H1 (cell line): ENCODE measurements at regions not wholly inside any gene's neighbourhood (a gene's known extent, or its start where the extent isn't known, plus 50 kb on each side); places are given as distances from the start of the nearest gene placed in this dataset.

Experiments used
- CTCF ChIA-PET: fragments of 300-600 bp; sonication (Branson Sonifier 250); formaldehyde crosslinking; loops from one replicate; lab custom pipeline; 2021; ENCODE audit not compliant: partially characterized antibody; lab: Charles Lee
- POLR2A ChIA-PET: fragments of 300-600 bp; sonication (Branson Sonifier 250); formaldehyde crosslinking; loops from one replicate; lab custom pipeline; 2021; ENCODE audit warnings: inconsistent platforms; ENCODE audit not compliant: partially characterized antibody; lab: Charles Lee
- DNase-seq, 2 experiments: peaks; one replicate each; pipeline versions ENCODE4 v3.0.0 to v3.0.0-alpha.2; 2010 to 2022; ENCODE audit warnings: low spot score in 2 of 2, low read depth in 1 of 2, mixed read lengths in 1 of 2
- FAIRE-seq: peaks from 2 replicates; lab custom pipeline; 2011; peaks lifted over from hg19 to GRCh38; lab: Jason Lieb, UNC
- H2AFZ ChIP-seq: 2 replicates; pipeline ENCODE4 v1.8.1; 2012; ENCODE audit warnings: low read length, inconsistent platforms
- H2AK5ac ChIP-seq: 2 replicates; pipeline ENCODE4 v1.6.1; 2013; ENCODE audit warnings: low read depth, low read length
- H2BK120ac ChIP-seq: replicated peaks from 2 replicates; pipeline ENCODE3; 2013; ENCODE audit warnings: low read depth, low read length, inconsistent platforms
- H2BK12ac ChIP-seq: 2 replicates; pipeline ENCODE4 v1.6.1; 2013; ENCODE audit warnings: low read depth, low read length
- H2BK15ac ChIP-seq: 2 replicates; pipeline ENCODE4 v1.6.1; 2013; ENCODE audit warnings: low read length
- H2BK20ac ChIP-seq: 2 replicates; pipeline ENCODE4 v1.6.1; 2013; ENCODE audit warnings: low read length
- H2BK5ac ChIP-seq: 2 replicates; pipeline ENCODE4 v1.6.1; 2013; ENCODE audit warnings: low read depth, low read length
- H3K14ac ChIP-seq: 2 replicates; pipeline ENCODE4 v1.6.1; 2013; ENCODE audit warnings: inconsistent platforms; ENCODE audit not compliant: insufficient read length
- H3K18ac ChIP-seq: 2 replicates; pipeline ENCODE4 v1.6.1; 2013; ENCODE audit warnings: low read length; ENCODE audit errors: extremely low read depth
- H3K23ac ChIP-seq: 2 replicates; pipeline ENCODE4 v1.6.1; 2013; ENCODE audit warnings: inconsistent platforms; ENCODE audit not compliant: insufficient read length
- H3K23me2 ChIP-seq: 2 replicates; pipeline ENCODE4 v1.6.1; 2013; ENCODE audit warnings: low read depth, low read length
- H3K27ac ChIP-seq: 2 replicates; pipeline ENCODE4 v1.6.1; 2011; ENCODE audit warnings: low read depth, low read length, inconsistent platforms
- H3K27me3 ChIP-seq, 4 experiments: replicated peaks in 1 of 4; 1 replicate in 1 of 4; 2 replicates in 3 of 4; pipeline versions ENCODE4 v1.6.1 to v1.8.1; 2011 to 2013; ENCODE audit warnings: low read length in 3 of 4, mild to moderate bottlenecking in 3 of 4, inconsistent platforms in 2 of 4, mixed read lengths in 2 of 4, moderate library complexity in 1 of 4; ENCODE audit not compliant: control insufficient read depth in 3 of 4, insufficient read depth in 3 of 4; ENCODE audit errors: extremely low read depth in 1 of 4
- H3K36me3 ChIP-seq, 4 experiments: 2 replicates each; pipeline versions ENCODE4 v1.6.1 to v1.8.1; 2011 to 2013; ENCODE audit warnings: mild to moderate bottlenecking in 4 of 4, low read length in 3 of 4, moderate library complexity in 2 of 4, control low read depth in 1 of 4, inconsistent platforms in 1 of 4; ENCODE audit not compliant: insufficient read depth in 4 of 4, control insufficient read depth in 2 of 4
- H3K4ac ChIP-seq: replicated peaks from 2 replicates; pipeline ENCODE3; 2013; ENCODE audit warnings: low read length, low read depth, mixed read lengths, inconsistent platforms; ENCODE audit not compliant: insufficient read length
- H3K4me1 ChIP-seq, 4 experiments: replicated peaks in 1 of 4; 1 replicate in 1 of 4; 2 replicates in 3 of 4; pipeline versions ENCODE4 v1.6.1 to v1.8.1; 2011 to 2013; ENCODE audit warnings: low read length in 3 of 4, inconsistent platforms in 2 of 4, mixed read lengths in 1 of 4; ENCODE audit not compliant: insufficient read depth in 4 of 4, control insufficient read depth in 3 of 4
- H3K4me2 ChIP-seq, 2 experiments: 2 replicates each; pipeline versions ENCODE4 v1.6.1 to v1.8.1; 2011 to 2013; ENCODE audit warnings: low read depth in 2 of 2, low read length in 2 of 2, control low read depth in 1 of 2, inconsistent platforms in 1 of 2, mild to moderate bottlenecking in 1 of 2; ENCODE audit not compliant: insufficient read depth in 1 of 2
- H3K4me3 ChIP-seq, 4 experiments: fragments of 200-600, 300-600 bp in 1 of 4; sonication (generic), shearing (Covaris generic), sonication (Bioruptor Twin) in 1 of 4; 2 replicates each; pipeline versions ENCODE4 v1.5.1 to v1.8.1; 2011 to 2016; ENCODE audit warnings: low read length in 4 of 4, low read depth in 3 of 4, control low read depth in 2 of 4, inconsistent platforms in 2 of 4, mild to moderate bottlenecking in 2 of 4, mixed read lengths in 1 of 4, moderate library complexity in 1 of 4; ENCODE audit not compliant: insufficient read depth in 2 of 4; ENCODE audit errors: extremely low read depth in 1 of 4
- H3K56ac ChIP-seq: replicated peaks from 2 replicates; pipeline ENCODE3; 2013; ENCODE audit warnings: low read depth, mild to moderate bottlenecking, mixed read lengths, low read length, inconsistent platforms; ENCODE audit not compliant: insufficient read length
- H3K79me1 ChIP-seq: 2 replicates; pipeline ENCODE4 v1.6.1; 2013; ENCODE audit warnings: low read depth, low read length, control low read depth
- H3K79me2 ChIP-seq, 2 experiments: 2 replicates each; pipeline versions ENCODE4 v1.6.1 to v1.8.1; 2012 to 2013; ENCODE audit warnings: low read length in 2 of 2, mild to moderate bottlenecking in 2 of 2, inconsistent platforms in 1 of 2; ENCODE audit not compliant: insufficient read depth in 2 of 2, control insufficient read depth in 1 of 2
- H3K9ac ChIP-seq, 4 experiments: replicated peaks in 1 of 4; 1 replicate in 1 of 4; 2 replicates in 3 of 4; pipeline versions ENCODE4 v1.6.1 to v1.8.1; 2011 to 2013; ENCODE audit warnings: low read depth in 3 of 4, low read length in 3 of 4, control low read depth in 2 of 4, mild to moderate bottlenecking in 2 of 4, moderate library complexity in 2 of 4, inconsistent platforms in 1 of 4; ENCODE audit errors: extremely low read depth in 1 of 4
- H3K9me3 ChIP-seq, 2 experiments: 2 replicates each; pipeline versions ENCODE4 v1.6.1 to v1.8.1; 2012 to 2013; ENCODE audit warnings: mild to moderate bottlenecking in 2 of 2, moderate library complexity in 2 of 2, control low read depth in 1 of 2, inconsistent platforms in 1 of 2, low read depth in 1 of 2, low read length in 1 of 2, mixed read lengths in 1 of 2; ENCODE audit not compliant: insufficient read depth in 2 of 2
- H4K20me1 ChIP-seq, 2 experiments: replicated peaks in 1 of 2; 2 replicates each; pipeline versions ENCODE3 to v1.8.1; 2011 to 2013; ENCODE audit warnings: inconsistent platforms in 2 of 2, low read length in 2 of 2, mild to moderate bottlenecking in 1 of 2; ENCODE audit not compliant: insufficient read depth in 2 of 2, control insufficient read depth in 1 of 2
- H4K5ac ChIP-seq: 2 replicates; pipeline ENCODE4 v1.6.1; 2013; ENCODE audit warnings: low read length, low read depth, mixed read lengths, inconsistent platforms; ENCODE audit not compliant: insufficient read length
- H4K8ac ChIP-seq: 2 replicates; pipeline ENCODE4 v1.8.0; 2013; ENCODE audit warnings: mild to moderate bottlenecking, moderate library complexity, low read length, inconsistent platforms; ENCODE audit not compliant: insufficient read depth; ENCODE audit errors: extremely low read depth
- H4K91ac ChIP-seq: replicated peaks from 2 replicates; pipeline ENCODE3; 2013; ENCODE audit warnings: low read length, mixed read lengths, inconsistent platforms; ENCODE audit not compliant: insufficient read length
- BACH1 ChIP-seq: IDR thresholded peaks from 2 replicates; pipeline ENCODE4 v1.6.1; 2012; ENCODE audit warnings: low read length, improper control_type of control experiment
- CEBPB ChIP-seq: IDR thresholded peaks from 2 replicates; pipeline ENCODE4 v1.6.1; 2012; ENCODE audit warnings: low read depth, low read length
- CHD2 ChIP-seq: IDR thresholded peaks from 2 replicates; pipeline ENCODE4 v1.6.1; 2012; ENCODE audit warnings: low read length, improper control_type of control experiment
- FOSL1 ChIP-seq: IDR thresholded peaks from 2 replicates; pipeline ENCODE4 v1.6.1; 2011; ENCODE audit warnings: mild to moderate bottlenecking, low read depth, low read length, moderate library complexity; ENCODE audit not compliant: insufficient read depth
- GTF2F1 ChIP-seq: IDR thresholded peaks from 2 replicates; pipeline ENCODE4 v1.6.1; 2012; ENCODE audit warnings: low read depth, low read length, improper control_type of control experiment, borderline replicate concordance
- KDM4A ChIP-seq: IDR thresholded peaks from one replicate; pipeline ENCODE4 v1.7.1; 2012; ENCODE audit warnings: low read depth, mild to moderate bottlenecking, moderate library complexity, low read length, inconsistent platforms; ENCODE audit not compliant: severe bottlenecking
- RAD21 ChIP-seq, 2 experiments: IDR thresholded peaks in 1 of 2; conservative IDR thresholded peaks in 1 of 2; 2 replicates each; pipeline ENCODE4 v1.6.1; 2011; ENCODE audit warnings: low read depth in 2 of 2, low read length in 2 of 2, improper control_type of control experiment in 1 of 2, inconsistent platforms in 1 of 2, mild to moderate bottlenecking in 1 of 2, moderate library complexity in 1 of 2
- SUZ12 ChIP-seq: fragments of 200-600 bp; sonication (generic); IDR thresholded peaks from 2 replicates; pipeline ENCODE4 v1.6.1; 2012; ENCODE audit warnings: mild to moderate bottlenecking, inconsistent platforms, low read length, moderate library complexity, mixed read lengths
- TBP ChIP-seq: IDR thresholded peaks from 2 replicates; pipeline ENCODE4 v1.6.1; 2011; ENCODE audit warnings: low read depth, low read length, improper control_type of control experiment
- YY1 ChIP-seq: IDR thresholded peaks from 2 replicates; pipeline ENCODE4 v1.6.1; 2011; ENCODE audit warnings: low read depth, mild to moderate bottlenecking, low read length
- ZNF274 ChIP-seq: IDR thresholded peaks from 2 replicates; pipeline ENCODE4 v1.7.0; 2012; ENCODE audit warnings: low read length, borderline replicate concordance; ENCODE audit errors: extremely low read depth
- WGBS, 2 experiments: shearing (Covaris generic) in 1 of 2; methylation state at CpG; one replicate each; pipeline versions ENCODE4 v1.1.6 to v1.1.7; 2013 to 2015; ENCODE audit warnings: low lambda C conversion rate in 2 of 2, mixed read lengths in 2 of 2, inconsistent platforms in 1 of 2, low coverage in 1 of 2, missing lambda C conversion rate in 1 of 2; ENCODE audit not compliant: insufficient replicate concordance in 2 of 2, insufficient coverage in 1 of 2, insufficient read length in 1 of 2; ENCODE audit errors: extremely low coverage in 1 of 2, missing lambda C conversion rate in 1 of 2; 5-methylcytosine and 5-hydroxymethylcytosine counted together

DNA sequence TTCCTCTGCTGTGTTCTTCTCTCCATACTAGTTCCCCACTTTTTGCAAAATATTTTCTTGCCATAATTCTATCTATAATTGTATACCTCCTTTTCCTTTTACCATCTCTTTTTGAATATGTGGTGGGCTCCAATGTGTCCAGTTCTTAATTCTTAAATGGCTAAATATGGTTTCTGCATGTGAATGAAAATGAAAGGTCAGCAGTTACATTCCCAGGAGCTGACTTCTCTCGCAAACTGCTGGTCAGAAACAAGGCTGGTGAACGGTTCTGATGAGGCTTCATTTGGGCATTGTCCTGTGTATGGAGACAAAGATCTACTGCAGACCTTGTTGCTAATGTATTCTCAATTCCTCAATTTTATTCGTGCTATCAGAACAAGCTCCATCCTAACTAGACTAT is 309.2 kb downstream of the SNX13 start:
- H3K4me3 ChIP-seq, result no peak overlapping the region
- ChIA-PET CTCF (interaction anchor here (0.7 to 3.5 kb wide), 2 partner anchors 11 to 1125 kb away, joined by 3 to 26 read pairs; no protein-coding TSS in a partner anchor), POLR2A (no interaction called here)
- H3K4ac ChIP-seq, result no peak overlapping the region
- no peak overlapping the region for H2AFZ ChIP-seq
- no peak overlapping the region for H2BK15ac ChIP-seq
- WGBS, 2 experiments, result 92% methylated on average over 3 of the region's 3 CpGs; no CpG with 5 or more reads in 1 of the 2 experiments
- H4K8ac ChIP-seq, result no peak overlapping the region
- no peak overlapping the region for H2AK5ac ChIP-seq
- TF ChIP-seq BACH1 (no peak), YY1 (no peak), ZNF274 (no peak), TBP (no peak), CEBPB (no peak), CHD2 (no peak), GTF2F1 (no peak), RAD21 (IDR thresholded peaks at IDR 0.05 in 1 of 2, conservative IDR thresholded peaks at IDR 0.05 in 1 of 2; ENCODE audit: low read depth in 2 of 2, low read length in 2 of 2) (no peak), SUZ12 (no peak), FOSL1 (no peak), KDM4A (no peak)
- FAIRE-seq, result no peak
- H3K23ac ChIP-seq, result no peak overlapping the region
- H3K9me3 ChIP-seq, result no peaks in the 10 kb centered on the region
- H3K56ac ChIP-seq, result no peak overlapping the region
- no peak overlapping the region for H3K18ac ChIP-seq
- no peak overlapping the region for H2BK20ac ChIP-seq
- H2BK5ac ChIP-seq, result no peak overlapping the region
- H3K9ac ChIP-seq, result no peak overlapping the region
- no peak overlapping the region for H2BK12ac ChIP-seq
- H3K4me2 ChIP-seq, result no peak overlapping the region
- no peak overlapping the region for H3K14ac ChIP-seq
- no peak overlapping the region for H4K5ac ChIP-seq
- H4K91ac ChIP-seq, result no peak overlapping the region
- 0 out of 7 replicates have a peak, but pooled peaks cover 0 to 3% (median 0%) of the 10 kb centered on the region in 4 experiments for H3K4me1 ChIP-seq
- no peak overlapping the region for H2BK120ac ChIP-seq
- H3K79me2 ChIP-seq, result no peaks in the 10 kb centered on the region
- no peaks in the 10 kb centered on the region for H4K20me1 ChIP-seq
- no peaks in the 10 kb centered on the region for H3K79me1 ChIP-seq
- H3K27me3 ChIP-seq, result no peaks in the 10 kb centered on the region
- no peaks in the 10 kb centered on the region for H3K36me3 ChIP-seq
- no peaks in the 10 kb centered on the region for H3K23me2 ChIP-seq
- no peak overlapping the region for H3K27ac ChIP-seq
- no peak for DNase-seq
